GM12878 (cell line): ENCODE measurements at regions not wholly inside any gene's neighbourhood (a gene's known extent, or its start where the extent isn't known, plus 50 kb on each side); places are given as distances from the start of the nearest gene placed in this dataset.

Source experiments
- ATAC-seq: fragments of 200-7000 bp; cut with Tn5 transposase; 3 replicates; pipeline ENCODE4 v1.9.1; 2020; ENCODE audit warnings: mild to moderate bottlenecking, moderate library complexity
- BruUV-seq: library from RNA; stranded (reverse); fragments of 400-500 nt; replicated peaks from 2 replicates; lab custom pipeline; 2021; lab: Mats Ljungman, UMichigan
- CTCF ChIA-PET: fragments of 300-600 bp; sonication (Branson Sonifier 250); formaldehyde crosslinking; extraction: SDS; loops from one replicate; lab custom pipeline; 2021; ENCODE audit warnings: inconsistent platforms; lab: Yijun Ruan, JAX
- POLR2A ChIA-PET: fragments of 350-600 bp; formaldehyde crosslinking; extraction: SDS; loops from one replicate; lab custom pipeline; 2021; ENCODE audit warnings: inconsistent platforms; lab: Charles Lee
- RAD21 ChIA-PET: fragments of 300-600 bp; sonication (Branson Sonifier 250); formaldehyde crosslinking; loops from one replicate; lab custom pipeline; 2023; ENCODE audit warnings: antibody characterized with exemption; ENCODE audit not compliant: unreplicated experiment; lab: Charles Lee
- SMC1A ChIA-PET: fragments of 300-600 bp; sonication (Branson Sonifier 250); formaldehyde crosslinking; loops from one replicate; lab custom pipeline; 2023; ENCODE audit not compliant: unreplicated experiment, uncharacterized antibody; lab: Charles Lee
- DNase-seq: peaks from one replicate; pipeline ENCODE4 v3.0.0-alpha.2; 2011; ENCODE audit warnings: low read depth, low spot score
- FAIRE-seq: peaks from 3 replicates; lab custom pipeline; 2011; peaks lifted over from hg19 to GRCh38; lab: Jason Lieb, UNC
- H2AFZ ChIP-seq: 2 replicates; pipeline ENCODE4 v1.6.0; 2011; ENCODE audit warnings: low read depth, low read length, control low read depth; ENCODE audit not compliant: control insufficient read depth
- H3K27ac ChIP-seq: 2 replicates; pipeline ENCODE4 v1.5.1; 2011; ENCODE audit warnings: control low read depth; ENCODE audit not compliant: control insufficient read depth, insufficient read depth
- H3K27me3 ChIP-seq, 2 experiments: replicated peaks in 1 of 2; 2 replicates each; pipeline versions ENCODE4 v1.6.0 to v1.6.1; 2011; ENCODE audit warnings: low read length in 1 of 2; ENCODE audit not compliant: control insufficient read depth in 2 of 2, insufficient read depth in 2 of 2
- H3K36me3 ChIP-seq, 2 experiments: 2 replicates each; pipeline ENCODE4 v1.5.1; 2011; ENCODE audit warnings: low read length in 1 of 2; ENCODE audit not compliant: control insufficient read depth in 2 of 2, insufficient read depth in 2 of 2
- H3K4me1 ChIP-seq: 2 replicates; pipeline ENCODE4 v1.6.1; 2011; ENCODE audit warnings: mild to moderate bottlenecking, low read length, moderate library complexity, mixed read lengths; ENCODE audit not compliant: control insufficient read depth, insufficient read depth
- H3K4me2 ChIP-seq: 2 replicates; pipeline ENCODE4 v1.6.0; 2011; ENCODE audit warnings: control low read depth; ENCODE audit not compliant: control insufficient read depth, insufficient read depth
- H3K4me3 ChIP-seq: fragments of 200-600 bp; sonication (generic); 2 replicates; pipeline ENCODE4 v1.5.1; 2016
- H3K79me2 ChIP-seq: 2 replicates; pipeline ENCODE4 v1.6.0; 2011; ENCODE audit warnings: low read length; ENCODE audit not compliant: control insufficient read depth, insufficient read depth
- H3K9ac ChIP-seq: 2 replicates; pipeline ENCODE4 v1.8.0; 2011; ENCODE audit warnings: low read length, control low read depth, mixed read lengths; ENCODE audit not compliant: control insufficient read depth, insufficient read depth
- H3K9me3 ChIP-seq: replicated peaks from 3 replicates; pipeline ENCODE4 v1.5.1; 2011; ENCODE audit warnings: mild to moderate bottlenecking, low read length; ENCODE audit not compliant: control insufficient read depth, insufficient read depth
- H4K20me1 ChIP-seq: 2 replicates; pipeline ENCODE4 v1.6.0; 2011; ENCODE audit not compliant: control insufficient read depth, insufficient read depth
- CEBPZ ChIP-seq: fragments of 150-350 bp; IDR thresholded peaks from 2 replicates; pipeline ENCODE4 v1.6.1; 2016; ENCODE audit warnings: low read depth, low read length
- CHD2 ChIP-seq: IDR thresholded peaks from 2 replicates; pipeline ENCODE4 v1.6.1; 2011; ENCODE audit warnings: low read depth, low read length, improper control_type of control experiment, borderline replicate concordance
- E2F4 ChIP-seq: IDR thresholded peaks from 2 replicates; pipeline ENCODE4 v1.6.1; 2012; ENCODE audit warnings: low read depth, low read length, improper control_type of control experiment
- E2F8 ChIP-seq: fragments of 450-650 bp; IDR thresholded peaks from 2 replicates; pipeline ENCODE4 v1.6.1; 2018; ENCODE audit warnings: mild to moderate bottlenecking, low read depth, moderate library complexity; ENCODE audit not compliant: partially characterized antibody
- IKZF1 ChIP-seq: fragments of 450-650 bp; conservative IDR thresholded peaks from 2 replicates; pipeline ENCODE4 v1.6.1; 2017; ENCODE audit warnings: antibody characterized with exemption, mild to moderate bottlenecking
- IRF3 ChIP-seq: fragments of 450-650 bp; IDR thresholded peaks from 2 replicates; pipeline ENCODE4 v1.6.1; 2014; ENCODE audit warnings: mild to moderate bottlenecking
- JUNB ChIP-seq: IDR thresholded peaks from 2 replicates; pipeline ENCODE4 v1.6.1; 2016; ENCODE audit warnings: antibody characterized with exemption, mild to moderate bottlenecking
- KDM1A ChIP-seq: fragments of 200-600 bp; sonication (generic); IDR thresholded peaks from 2 replicates; pipeline ENCODE4 v1.6.1; 2016; ENCODE audit warnings: borderline replicate concordance
- MXI1 ChIP-seq: fragments of 150-350 bp; IDR thresholded peaks from 2 replicates; pipeline ENCODE4 v1.6.1; 2011; ENCODE audit warnings: low read depth, mild to moderate bottlenecking, inconsistent platforms, low read length, improper control_type of control experiment
- NFYB ChIP-seq: IDR thresholded peaks from 2 replicates; pipeline ENCODE4 v1.6.1; 2011; ENCODE audit warnings: low read depth, mild to moderate bottlenecking, low read length, improper control_type of control experiment, moderate library complexity; ENCODE audit not compliant: insufficient read depth
- NKRF ChIP-seq: fragments of 450-650 bp; conservative IDR thresholded peaks from 2 replicates; pipeline ENCODE4 v1.6.1; 2017; ENCODE audit warnings: mild to moderate bottlenecking, moderate library complexity
- NR2F1 ChIP-seq: fragments of 450-650 bp; conservative IDR thresholded peaks from 2 replicates; pipeline ENCODE4 v1.6.1; 2017; ENCODE audit warnings: mild to moderate bottlenecking
- RAD21 ChIP-seq: IDR thresholded peaks from 2 replicates; pipeline ENCODE4 v1.6.1; 2011; ENCODE audit warnings: mild to moderate bottlenecking, low read depth, low read length, moderate library complexity; ENCODE audit not compliant: insufficient read depth
- SREBF1 ChIP-seq: IDR thresholded peaks from 2 replicates; pipeline ENCODE4 v1.6.1; 2012; ENCODE audit warnings: mild to moderate bottlenecking, low read length
- ZNF274 ChIP-seq: IDR thresholded peaks from one replicate; pipeline ENCODE4 v1.8.0; 2011; ENCODE audit not compliant: insufficient read length, insufficient read depth
- in situ Hi-C: fragments of 300-500 bp; cut with MboI; formaldehyde crosslinking; loops from 9 replicates; pipeline ENCODE4 v1.14.3; 2018; ENCODE audit warnings: mixed read lengths
- intact Hi-C: fragments of 100-400 bp; cut with micrococcal nuclease; formaldehyde crosslinking; loops from one replicate; pipeline ENCODE4 v1.14.2; 2022; ENCODE audit not compliant: unreplicated experiment

- TF ChIP-seq E2F8 = no peak
- TF ChIP-seq KDM1A = no peak
- no peak for TF ChIP-seq NR2F1
- TF ChIP-seq NKRF = no peak
- TF ChIP-seq SREBF1 = no peak
- TF ChIP-seq CHD2 = no peak
- TF ChIP-seq E2F4 = no peak
Measured at GRCh38 chr6:134706153-134706552, 243.7 kb downstream of the ALDH8A1 start (continued).

- no peak overlapping the region for H3K4me3 ChIP-seq
- H3K4me1 ChIP-seq = no peaks in the 10 kb centered on the region
- in situ Hi-C loops = no loop called here
- no peaks in the 10 kb centered on the region for H4K20me1 ChIP-seq
- no peak overlapping the region for H3K9ac ChIP-seq
- intact Hi-C loops = no loop called here
- no peaks in the 10 kb centered on the region for H3K9me3 ChIP-seq
- no peak overlapping the region for H3K27ac ChIP-seq
- no peak for DNase-seq
- SMC1A ChIA-PET = no interaction called here
- H3K27me3 ChIP-seq = peaks cover 0 to 3% of the 10 kb centered on the region in 2 experiments; a peak in 2 of 4 replicates
- no peak for FAIRE-seq
- H3K4me2 ChIP-seq = no peak overlapping the region
- no peaks in the 10 kb centered on the region for H3K36me3 ChIP-seq
- POLR2A ChIA-PET = no interaction called here
- H2AFZ ChIP-seq = no peak overlapping the region
- BruUV-seq = no TSS peak
- RAD21 ChIA-PET = no interaction called here
- CTCF ChIA-PET = no interaction called here
- no peaks in the 10 kb centered on the region for H3K79me2 ChIP-seq
- ATAC-seq = no peak
- TF ChIP-seq NFYB (no peak), MXI1 (no peak), JUNB (no peak), ZNF274 (no peak), CEBPZ (no peak), IRF3 (no peak), IKZF1 (no peak), RAD21 (no peak)
Measured at GRCh38 chr6:134703206-134703605, 246.7 kb downstream of the ALDH8A1 start.
